Lower lobe of right lung (tissue), 2 donors: ENCODE measurements at regions not wholly inside any gene's neighbourhood (a gene's known extent, or its start where the extent isn't known, plus 50 kb on each side); places are given as distances from the start of the nearest gene placed in this dataset.
A peak's percentile ranks its signal among the peaks of the same experiment; 100 is the strongest.

ENCODE experiments used
- ATAC-seq, 2 donors: fragments of 200-7000 bp; cut with Tn5 transposase; one replicate each; pipeline ENCODE4 v1.9.1; 2020 to 2022; ENCODE audit warnings: mild to moderate bottlenecking in 2 of 2, moderate library complexity in 2 of 2
- DNase-seq: peaks from one replicate; pipeline ENCODE4 v3.0.0-alpha.2; 2020
- H3K27ac ChIP-seq: fragments of 200-600 bp; one replicate; pipeline ENCODE4 v1.8.0; 2022
- H3K27me3 ChIP-seq: fragments of 200-600 bp; one replicate; pipeline ENCODE4 v1.8.0; 2022; ENCODE audit warnings: low read depth
- H3K36me3 ChIP-seq: fragments of 200-600 bp; one replicate; pipeline ENCODE4 v1.8.0; 2022; ENCODE audit warnings: mild to moderate bottlenecking
- H3K4me1 ChIP-seq: fragments of 200-600 bp; one replicate; pipeline ENCODE4 v1.8.0; 2022
- H3K4me3 ChIP-seq: fragments of 200-600 bp; one replicate; pipeline ENCODE4 v1.8.0; 2022; ENCODE audit warnings: mild to moderate bottlenecking
- H3K9me3 ChIP-seq: fragments of 200-600 bp; one replicate; pipeline ENCODE4 v1.8.0; 2022
- CTCF ChIP-seq: fragments of 200-600 bp; IDR thresholded peaks from one replicate; pipeline ENCODE4 v1.8.0; 2022; ENCODE audit warnings: antibody characterized with exemption, mild to moderate bottlenecking
- intact Hi-C: fragments of 100-400 bp; cut with DNase I; formaldehyde crosslinking; loops from one replicate; pipeline ENCODE4 v1.11.0; 2022
- donor health status: DM: no; HTN: yes; CAD: no; lungs with severe emphysema.

GRCh38 chr2:2826209-2826551 lies 495.1 kb upstream of the MYT1L start:
- H3K27me3 ChIP-seq = no peaks in the 10 kb centered on the region
- peaks cover 4% of the 10 kb centered on the region for H3K9me3 ChIP-seq
- ATAC-seq = no peak
- H3K4me3 ChIP-seq = no peak overlapping the region
- H3K27ac ChIP-seq = no peak overlapping the region
- intact Hi-C loops = no loop called here
- no peaks in the 10 kb centered on the region for H3K36me3 ChIP-seq
- no peaks in the 10 kb centered on the region for H3K4me1 ChIP-seq
- no peak for TF ChIP-seq CTCF
- DNase-seq = no peak

GRCh38 chr2:2825516-2826208 lies 494.6 kb upstream of the MYT1L start:
- H3K9me3 ChIP-seq = peaks cover 6% of the 10 kb centered on the region
- no peak for TF ChIP-seq CTCF
- H3K27ac ChIP-seq = no peak overlapping the region
- intact Hi-C loops = no loop called here
- H3K4me3 ChIP-seq = no peak overlapping the region
- DNase-seq (no peak), ATAC-seq (peak in 1 of 2 donors; percentile 23)
- H3K36me3 ChIP-seq = no peaks in the 10 kb centered on the region
- H3K27me3 ChIP-seq = no peaks in the 10 kb centered on the region
- H3K4me1 ChIP-seq = no peaks in the 10 kb centered on the region

- no peak overlapping the region for H3K4me3 ChIP-seq
- DNase-seq = no peak
- intact Hi-C loops = no loop called here
- no peaks in the 10 kb centered on the region for H3K27me3 ChIP-seq
- ATAC-seq = no peak
- no peak overlapping the region for H3K27ac ChIP-seq
- H3K9me3 ChIP-seq = peaks cover 6% of the 10 kb centered on the region
- no peaks in the 10 kb centered on the region for H3K4me1 ChIP-seq
- no peaks in the 10 kb centered on the region for H3K36me3 ChIP-seq
- no peak for TF ChIP-seq CTCF
Measured at GRCh38 chr2:2825062-2825461, 494.0 kb upstream of the MYT1L start.

GRCh38 chr2:2824588-2824987 lies 493.5 kb upstream of the MYT1L start:
- intact Hi-C loops = no loop called here
- Histone ChIP-seq H3K36me3 (no peaks in the 10 kb centered on the region), H3K4me1 (no peaks in the 10 kb centered on the region), H3K27me3 (no peaks in the 10 kb centered on the region), H3K27ac (no peak overlapping the region), H3K9me3 (peaks cover 6% of the 10 kb centered on the region), H3K4me3 (no peak overlapping the region)
- ATAC-seq = no peak
- no peak for DNase-seq
- TF ChIP-seq CTCF = no peak

GRCh38 chr2:2823061-2823753 lies 492.1 kb upstream of the MYT1L start:
- peaks cover 6% of the 10 kb centered on the region for H3K9me3 ChIP-seq
- DNase-seq (no peak), ATAC-seq (no peak)
- no peak for TF ChIP-seq CTCF
- no peak overlapping the region for H3K27ac ChIP-seq
- H3K4me1 ChIP-seq = no peaks in the 10 kb centered on the region
- intact Hi-C loops = no loop called here
- H3K27me3 ChIP-seq = no peaks in the 10 kb centered on the region
- H3K36me3 ChIP-seq = no peaks in the 10 kb centered on the region
- no peak overlapping the region for H3K4me3 ChIP-seq
